Upper lobe of left lung (tissue), 4 donors: ENCODE measurements at regions not wholly inside any gene's neighbourhood (a gene's known extent, or its start where the extent isn't known, plus 50 kb on each side); places are given as distances from the start of the nearest gene placed in this dataset.

Experiments
- EP300 ChIP-seq, 4 donors: sonication (generic); formaldehyde crosslinking; IDR thresholded peaks; one replicate each; pipeline ENCODE4 v1.5.1; 2017; ENCODE audit warnings: antibody characterized with exemption in 4 of 4, control low read depth in 2 of 4
- TF ChIP-seq, protein P1 (sequence below), 6 experiments: fragments of 450-650 bp in 4 of 6; fragments of 200-600 bp in 2 of 6; sonication (generic) in 2 of 6; IDR thresholded peaks; one replicate each; pipeline ENCODE4 v1.5.1; 2016 to 2019; ENCODE audit warnings: antibody characterized with exemption in 6 of 6

DNA sequence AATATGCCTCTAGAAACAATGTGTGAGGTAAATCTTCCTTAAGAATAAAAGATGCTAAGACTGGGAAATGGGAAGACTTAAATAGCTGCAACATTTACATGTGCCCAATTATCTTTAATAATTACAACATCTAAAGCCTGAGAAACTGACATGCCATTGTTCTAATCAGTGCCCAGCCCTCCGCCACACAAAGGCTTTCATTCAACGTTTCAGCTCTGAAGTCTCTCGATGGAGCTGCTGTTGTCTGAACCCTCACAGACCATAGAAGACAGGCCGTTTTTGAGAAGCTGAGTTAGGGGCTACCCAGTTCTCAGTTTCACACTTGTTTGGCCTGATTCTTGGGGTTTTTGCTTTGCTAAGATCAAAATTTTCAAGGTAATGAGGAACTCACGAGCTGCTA lies 315.4 kb upstream of the CHST9 start:
- TF ChIP-seq, protein P1, sequence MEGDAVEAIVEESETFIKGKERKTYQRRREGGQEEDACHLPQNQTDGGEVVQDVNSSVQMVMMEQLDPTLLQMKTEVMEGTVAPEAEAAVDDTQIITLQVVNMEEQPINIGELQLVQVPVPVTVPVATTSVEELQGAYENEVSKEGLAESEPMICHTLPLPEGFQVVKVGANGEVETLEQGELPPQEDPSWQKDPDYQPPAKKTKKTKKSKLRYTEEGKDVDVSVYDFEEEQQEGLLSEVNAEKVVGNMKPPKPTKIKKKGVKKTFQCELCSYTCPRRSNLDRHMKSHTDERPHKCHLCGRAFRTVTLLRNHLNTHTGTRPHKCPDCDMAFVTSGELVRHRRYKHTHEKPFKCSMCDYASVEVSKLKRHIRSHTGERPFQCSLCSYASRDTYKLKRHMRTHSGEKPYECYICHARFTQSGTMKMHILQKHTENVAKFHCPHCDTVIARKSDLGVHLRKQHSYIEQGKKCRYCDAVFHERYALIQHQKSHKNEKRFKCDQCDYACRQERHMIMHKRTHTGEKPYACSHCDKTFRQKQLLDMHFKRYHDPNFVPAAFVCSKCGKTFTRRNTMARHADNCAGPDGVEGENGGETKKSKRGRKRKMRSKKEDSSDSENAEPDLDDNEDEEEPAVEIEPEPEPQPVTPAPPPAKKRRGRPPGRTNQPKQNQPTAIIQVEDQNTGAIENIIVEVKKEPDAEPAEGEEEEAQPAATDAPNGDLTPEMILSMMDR (IDR thresholded peaks at IDR 0.05): no peak
- no peak for TF ChIP-seq EP300 (IDR thresholded peaks at IDR 0.05)
